ENCODE measurements at regions not wholly inside any gene's neighbourhood (a gene's known extent, or its start where the extent isn't known, plus 50 kb on each side); places are given as distances from the start of the nearest gene placed in this dataset.
"Not testable (repeated sequence)": the region's sequence is repeated elsewhere in the genome, so short reads cannot be mapped to it uniquely, and the experiment has no call there.

- not testable (repeated sequence) for TF ChIP-seq POLR2A (IDR thresholded peaks at IDR 0.05); CTCF (IDR thresholded peaks at IDR 0.05 in 8 of 11, conservative IDR thresholded peaks at IDR 0.05 in 3 of 11)
Observed at GRCh38 chr15:87698467-87698866, 558.1 kb downstream of the NTRK3 start.
